NCI-H2196 (cell line): ENCODE measurements at regions not wholly inside any gene's neighbourhood (a gene's known extent, or its start where the extent isn't known, plus 50 kb on each side); places are given as distances from the start of the nearest gene placed in this dataset.
A peak's percentile ranks its signal among the peaks of the same experiment; 100 is the strongest.

Experiments
- DNase-seq: peaks from one replicate; lab custom pipeline; 2025; ENCODE audit not compliant: unreplicated experiment; lab: John Stamatoyannopoulos, UW

DNA sequence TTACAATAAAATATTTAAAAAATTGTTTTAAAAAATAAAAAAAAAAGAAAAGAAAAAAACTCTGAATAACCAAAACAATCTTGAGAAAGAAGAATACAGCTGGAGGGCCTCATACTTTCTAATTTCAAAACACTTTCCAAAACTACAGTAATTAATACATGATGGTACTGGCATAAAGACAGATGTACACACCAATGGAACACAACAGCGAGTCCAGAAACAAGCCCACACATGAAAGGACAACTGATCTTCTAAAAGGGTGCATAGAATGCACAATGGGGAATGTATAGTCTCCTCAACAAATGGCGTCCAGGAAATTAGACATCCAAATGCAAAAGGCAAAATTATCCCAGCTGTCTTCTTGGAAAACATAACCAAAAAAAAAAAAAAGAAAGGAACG, 99.6 kb downstream of the LURAP1L start:
- DNase-seq: no peak

GRCh38 chr9:12875191-12875590, 100.4 kb downstream of the LURAP1L start:
- no peak for DNase-seq

DNA sequence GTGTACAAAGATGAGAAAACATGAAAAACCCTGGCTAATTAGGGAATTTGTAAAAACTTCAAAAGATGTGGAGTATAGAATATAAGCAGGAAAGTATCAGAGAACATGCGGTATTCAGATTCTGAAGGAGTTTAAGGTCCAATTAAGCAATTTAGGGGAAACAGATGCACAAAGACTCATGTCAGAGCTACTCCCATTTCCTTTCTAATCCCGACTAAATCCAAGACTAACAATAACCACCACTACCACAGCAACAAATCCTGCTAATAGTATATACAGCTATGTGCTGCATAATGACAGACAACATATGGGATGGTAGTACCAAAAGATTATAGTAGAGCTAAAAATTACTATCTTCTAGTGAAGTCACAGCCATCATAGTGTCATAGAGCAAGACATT, 102.1 kb downstream of the LURAP1L start:
- DNase-seq: no peak

GRCh38 chr9:12878351-12878978, 103.6 kb downstream of the LURAP1L start:
- no peak for DNase-seq

GRCh38 chr9:12879961-12880360, 105.1 kb downstream of the LURAP1L start:
- no peak for DNase-seq

GRCh38 chr9:12880406-12881015, 105.7 kb downstream of the LURAP1L start:
- no peak for DNase-seq

- no peak for DNase-seq
These were observed 107.6 kb downstream of the LURAP1L start for GRCh38 chr9:12882430-12882829.

DNA sequence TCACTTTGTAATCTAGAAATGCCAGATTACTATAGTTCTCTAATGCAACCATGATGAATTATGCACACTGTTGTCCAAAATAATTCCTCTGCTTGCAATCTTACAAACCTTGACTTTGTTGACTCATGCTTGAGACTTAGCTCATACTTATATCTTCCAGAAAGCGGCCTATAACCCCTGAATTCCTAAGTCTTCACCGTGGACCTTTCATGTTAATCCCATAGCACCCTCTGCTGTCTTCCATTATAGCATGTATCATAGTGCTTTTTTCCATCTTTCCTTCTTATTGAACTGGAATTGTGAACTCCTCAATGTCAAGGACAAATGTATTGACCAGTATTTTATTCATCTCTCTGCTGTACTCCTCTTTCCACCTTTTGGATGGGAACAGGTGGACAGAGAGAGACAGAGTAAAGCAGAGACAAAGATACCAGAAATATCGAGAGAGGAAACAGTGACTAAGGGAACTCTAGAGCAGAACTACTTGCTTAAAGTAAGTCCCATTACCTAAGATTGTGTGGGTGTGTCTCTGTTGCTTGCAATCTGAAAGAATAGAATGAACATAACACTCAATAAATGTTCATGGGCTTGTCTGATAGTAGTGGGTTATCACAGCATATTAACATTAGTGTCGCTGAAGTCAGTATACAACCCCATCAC, 110.0 kb downstream of the LURAP1L start:
- peak; percentile 47 for DNase-seq

DNA sequence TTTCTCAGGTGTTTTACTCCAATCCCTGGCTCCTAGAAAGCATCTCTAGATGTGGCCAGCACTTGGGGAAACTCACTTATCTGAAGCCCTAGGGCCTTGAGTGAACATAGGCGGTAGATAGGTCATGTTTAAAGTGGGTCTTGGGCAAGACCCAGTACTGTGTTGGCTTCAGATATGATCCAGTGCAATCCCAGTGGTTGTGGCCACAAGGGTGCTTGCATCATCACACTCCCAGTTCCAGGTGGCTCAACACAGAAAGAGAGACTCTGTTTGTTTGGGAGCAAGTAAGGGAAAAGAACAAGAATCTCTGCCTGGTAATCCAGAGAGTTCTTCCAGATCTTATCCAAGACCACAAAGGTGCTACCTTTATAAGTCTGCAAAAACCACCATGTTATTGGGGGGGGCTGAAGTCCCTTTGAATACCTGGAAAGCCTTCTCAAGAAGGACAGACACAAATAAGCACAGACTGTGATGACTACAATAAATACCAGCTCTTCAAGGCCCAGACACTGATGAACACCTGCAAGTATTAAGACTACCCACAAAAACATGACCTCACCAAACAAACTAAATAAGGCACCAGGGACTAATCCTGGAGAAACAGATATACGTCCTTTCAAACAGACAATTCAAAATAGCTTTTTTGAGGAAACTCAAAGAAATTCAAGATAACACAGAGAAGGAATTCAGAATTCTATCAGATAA, 114.7 kb downstream of the LURAP1L start:
- no peak for DNase-seq

GRCh38 chr9:12891588-12891987, 116.8 kb downstream of the LURAP1L start:
- no peak for DNase-seq

- no peak for DNase-seq
These were observed 128.5 kb downstream of the LURAP1L start for GRCh38 chr9:12903316-12903715.

GRCh38 chr9:12904261-12905000, 129.6 kb downstream of the LURAP1L start:
- no peak for DNase-seq

GRCh38 chr9:12906646-12907045, 131.8 kb downstream of the LURAP1L start:
- DNase-seq: no peak

GRCh38 chr9:12908895-12909294, 134.1 kb downstream of the LURAP1L start:
- DNase-seq: no peak

GRCh38 chr9:12915366-12915954, 140.6 kb downstream of the LURAP1L start:
- DNase-seq: no peak

- no peak for DNase-seq
These were observed 141.2 kb downstream of the LURAP1L start for GRCh38 chr9:12916042-12916441.

- no peak for DNase-seq
These were observed 145.6 kb downstream of the LURAP1L start for GRCh38 chr9:12920437-12920836.

GRCh38 chr9:12921621-12922020, 146.8 kb downstream of the LURAP1L start:
- no peak for DNase-seq

DNA sequence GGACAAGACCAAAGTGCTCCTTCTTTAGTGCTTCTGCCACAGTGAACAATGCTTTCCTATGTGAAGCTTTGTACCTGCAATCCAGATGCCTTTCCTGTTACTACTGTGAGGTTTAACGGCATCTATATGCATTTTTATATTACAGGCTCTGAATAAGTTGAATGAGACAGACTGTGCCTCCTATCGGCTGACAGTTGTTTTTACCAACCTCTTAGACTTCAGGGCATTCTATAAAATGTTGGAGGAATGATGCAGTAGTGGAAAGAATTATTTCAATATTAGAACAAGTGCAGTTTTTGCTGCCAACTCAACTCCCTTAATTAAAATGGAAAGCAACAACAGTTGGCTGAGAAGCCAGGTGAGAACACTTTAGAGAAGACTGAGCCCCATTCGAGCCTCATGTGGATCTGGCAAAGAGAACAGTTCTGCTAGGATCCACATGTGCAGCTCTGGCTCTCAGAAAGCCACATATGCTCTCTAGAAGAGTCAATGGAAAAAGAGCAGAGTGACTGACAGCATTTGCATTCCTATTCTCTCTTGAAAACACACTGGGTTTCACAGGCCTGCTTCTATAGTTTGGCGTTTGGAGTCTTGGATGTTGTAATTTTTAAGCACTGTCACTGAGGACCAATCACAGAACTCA, 147.5 kb downstream of the LURAP1L start:
- DNase-seq: no peak

DNA sequence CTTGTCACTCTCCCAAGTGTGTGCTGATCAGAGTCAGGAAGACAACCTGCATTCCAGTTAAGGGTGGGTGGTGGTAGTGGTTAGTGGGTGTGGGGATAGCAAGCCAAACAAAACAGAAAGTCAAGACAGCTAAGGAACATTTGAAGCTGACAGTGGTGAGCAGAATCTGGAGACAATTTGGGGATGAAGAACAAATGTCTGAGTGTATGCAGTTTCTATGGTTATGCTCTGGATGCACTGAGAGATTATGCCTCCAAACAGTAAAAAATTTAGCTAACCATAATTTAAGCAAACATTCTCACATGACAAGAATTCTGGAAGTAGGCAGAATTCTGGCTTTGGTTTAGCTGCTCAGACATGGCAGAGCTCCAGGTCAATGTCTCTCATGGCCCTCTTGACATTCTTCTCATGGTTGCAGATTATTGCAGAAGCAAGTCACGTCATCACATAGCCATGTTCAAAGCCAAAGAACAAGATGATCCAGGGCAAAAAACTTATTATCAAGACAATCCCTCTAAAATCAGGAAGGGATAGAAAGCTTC, 148.7 kb downstream of the LURAP1L start:
- DNase-seq: peak; percentile 56
